Hematopoietic multipotent progenitor cell treated with erythropoietin and hydrocortisone succinate and interleukin-3 and kit ligand, for 8 days (in vitro differentiated cells): ENCODE measurements at regions not wholly inside any gene's neighbourhood (a gene's known extent, or its start where the extent isn't known, plus 50 kb on each side); places are given as distances from the start of the nearest gene placed in this dataset.
"Not testable (repeated sequence)": the region's sequence is repeated elsewhere in the genome, so short reads cannot be mapped to it uniquely, and the experiment has no call there.

Experiments
- DNase-seq: peaks from one replicate; pipeline ENCODE4 v3.0.0-alpha.2; 2015

DNA sequence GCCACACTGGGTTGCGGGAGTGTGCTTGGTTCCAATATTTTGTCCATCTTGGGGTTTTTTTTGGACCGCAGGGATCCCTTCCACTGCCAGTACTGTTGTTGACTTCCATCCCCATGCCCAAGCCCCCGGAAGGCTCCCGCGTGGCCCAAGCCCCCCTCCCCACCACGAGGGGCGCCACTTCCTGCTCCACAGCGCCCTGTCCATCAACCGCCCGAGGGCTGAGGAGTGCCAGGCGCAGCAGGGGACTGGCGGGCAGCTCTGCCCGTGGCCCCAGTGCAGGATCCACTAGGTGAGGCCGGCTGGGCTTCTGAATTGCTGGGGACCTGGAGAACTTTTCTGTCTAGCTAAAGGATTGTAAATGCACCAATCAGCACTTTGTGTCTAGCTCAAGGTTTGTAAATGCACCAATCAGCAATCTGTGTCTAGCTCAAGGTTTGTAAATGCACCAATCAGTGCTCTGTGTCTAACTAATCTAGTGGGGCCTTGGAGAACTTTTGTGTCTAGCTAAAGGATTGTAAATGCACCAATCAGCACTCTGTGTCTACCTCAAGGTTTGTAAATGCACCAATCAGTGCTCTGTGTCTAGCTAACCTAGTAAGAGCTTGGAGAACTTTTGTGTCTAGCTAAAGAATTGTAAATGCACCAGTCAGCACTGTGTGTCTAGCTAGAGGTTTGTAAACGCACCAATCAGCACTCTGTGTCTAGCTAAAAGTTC lies 281.3 kb upstream of the CHAC2 start:
- not testable (repeated sequence) for DNase-seq

DNA sequence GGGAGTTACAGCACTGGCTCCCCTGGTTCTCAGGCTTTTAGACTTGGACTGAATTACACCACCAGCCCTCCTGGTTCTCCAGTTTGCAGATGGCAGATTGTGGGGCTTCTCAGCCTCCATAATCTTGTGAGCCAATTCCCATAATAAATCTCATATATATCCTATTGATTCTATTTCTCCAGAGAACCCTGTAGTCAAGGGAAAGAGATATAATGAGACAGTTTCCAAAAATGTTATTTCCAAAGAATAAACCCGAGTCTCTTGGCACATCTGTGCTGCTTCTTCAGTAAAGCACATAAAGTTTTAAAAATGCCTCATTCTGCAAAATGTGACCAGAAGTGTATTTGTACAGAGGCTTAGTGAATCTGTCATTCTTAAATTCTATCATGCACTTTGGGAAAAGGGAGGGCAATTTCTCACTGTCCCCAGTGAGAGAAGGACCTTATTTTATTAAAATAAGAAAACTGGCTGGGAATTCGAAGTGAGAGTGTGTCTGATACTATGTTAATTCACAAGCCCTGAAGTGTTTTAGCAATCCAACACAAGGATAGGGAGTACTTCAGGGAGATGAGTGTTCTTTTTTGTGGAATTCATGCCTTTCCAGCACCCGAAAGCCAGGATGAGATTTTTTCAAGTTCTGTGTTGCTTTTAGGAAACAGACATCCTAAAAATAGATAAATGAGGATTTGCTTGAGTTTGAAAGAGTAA lies 282.4 kb upstream of the CHAC2 start:
- DNase-seq, result no peak

DNA sequence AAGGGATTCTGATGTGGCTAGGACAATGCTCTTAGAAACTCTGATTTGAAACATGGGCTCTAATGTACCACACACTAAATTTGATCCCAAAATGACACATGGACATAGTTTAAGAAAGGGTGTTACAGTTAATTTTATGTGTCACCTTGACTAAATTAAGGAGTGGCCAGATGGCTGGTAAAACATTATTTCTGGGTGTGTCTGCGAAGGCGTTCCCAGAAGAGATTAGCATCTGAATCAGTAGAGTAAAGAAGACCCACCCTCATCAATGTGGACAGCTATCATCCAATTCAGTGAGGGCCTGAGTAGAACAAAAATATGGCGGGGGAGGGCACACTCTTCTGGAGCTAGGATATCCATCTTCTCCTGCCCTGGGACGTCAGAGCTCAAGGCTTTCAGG lies 283.1 kb upstream of the CHAC2 start:
- no peak for DNase-seq

DNA sequence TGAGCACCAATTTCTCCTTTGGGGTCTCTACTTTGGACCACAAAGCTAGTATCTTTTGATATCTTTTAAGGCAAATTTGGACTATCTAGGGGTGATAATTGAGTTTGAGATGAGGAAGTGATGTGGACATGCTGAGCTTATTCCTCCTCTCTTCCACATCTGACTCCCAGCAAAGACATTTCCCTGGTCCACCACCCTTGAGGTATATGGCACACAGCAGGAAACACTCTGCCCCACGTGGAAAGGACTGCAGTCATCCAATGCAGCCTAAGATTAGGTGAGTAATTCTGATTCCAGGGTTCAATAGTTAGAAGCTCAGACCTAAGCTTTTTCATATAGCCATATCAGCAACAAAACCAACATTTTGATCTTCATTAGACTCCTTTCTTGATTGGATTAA lies 290.1 kb upstream of the CHAC2 start:
- DNase-seq, result no peak

DNA sequence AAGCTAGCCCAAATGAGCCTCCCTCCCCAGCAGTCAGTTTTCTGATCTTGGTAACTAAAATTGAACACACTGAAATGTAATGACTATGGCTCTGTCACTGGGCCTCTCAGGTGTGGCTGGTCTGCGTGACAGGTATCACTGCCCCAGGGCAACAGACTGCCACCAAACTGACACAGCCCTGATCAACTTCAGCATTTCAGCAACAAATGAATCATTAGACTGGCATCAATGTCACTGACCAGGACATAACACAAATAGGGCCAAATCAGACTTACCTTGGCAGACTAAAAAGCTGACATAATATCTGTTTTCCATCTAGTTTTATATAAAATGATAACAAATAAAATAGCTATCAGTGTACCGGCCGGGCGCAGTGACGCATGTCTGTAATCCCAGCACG lies 290.8 kb upstream of the CHAC2 start:
- no peak for DNase-seq

DNA sequence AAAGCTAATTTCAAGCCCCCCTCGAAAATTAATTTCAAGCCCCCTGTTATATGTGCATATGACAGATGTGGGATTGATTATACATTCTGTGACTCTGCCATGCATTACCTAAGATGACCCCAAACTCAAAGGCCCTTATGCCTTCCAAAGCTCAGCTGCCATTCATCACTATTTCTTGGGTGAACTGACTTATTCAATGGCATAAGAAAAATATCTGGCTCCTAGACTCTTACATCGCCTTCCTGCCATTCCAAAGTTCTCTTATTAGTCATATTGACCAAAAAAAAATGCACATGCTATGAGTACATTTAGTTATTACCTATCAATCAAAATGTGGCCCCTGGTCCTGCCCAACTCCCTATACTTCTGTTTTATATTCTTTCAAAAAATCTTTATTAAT lies 291.8 kb upstream of the CHAC2 start:
- no peak for DNase-seq

DNA sequence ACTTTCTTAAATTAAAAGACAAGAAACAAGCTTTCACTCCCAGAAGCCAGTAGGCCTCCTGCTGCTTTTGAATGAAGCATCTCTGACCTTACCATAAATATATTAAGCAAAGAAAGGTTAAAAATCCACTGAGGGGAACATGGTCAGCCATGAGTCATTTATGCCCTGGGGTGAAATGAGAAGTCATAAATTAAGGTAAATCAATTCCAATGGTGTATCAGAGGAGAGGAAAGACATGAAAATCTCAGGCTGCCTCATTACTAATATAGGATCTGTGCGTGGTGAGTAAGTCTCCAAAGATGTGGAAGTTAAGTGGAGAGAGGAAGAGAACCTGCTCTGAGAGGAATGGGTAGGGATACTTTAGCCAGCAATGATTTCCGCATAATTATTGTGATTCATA lies 292.3 kb upstream of the CHAC2 start:
- DNase-seq, result no peak

DNA sequence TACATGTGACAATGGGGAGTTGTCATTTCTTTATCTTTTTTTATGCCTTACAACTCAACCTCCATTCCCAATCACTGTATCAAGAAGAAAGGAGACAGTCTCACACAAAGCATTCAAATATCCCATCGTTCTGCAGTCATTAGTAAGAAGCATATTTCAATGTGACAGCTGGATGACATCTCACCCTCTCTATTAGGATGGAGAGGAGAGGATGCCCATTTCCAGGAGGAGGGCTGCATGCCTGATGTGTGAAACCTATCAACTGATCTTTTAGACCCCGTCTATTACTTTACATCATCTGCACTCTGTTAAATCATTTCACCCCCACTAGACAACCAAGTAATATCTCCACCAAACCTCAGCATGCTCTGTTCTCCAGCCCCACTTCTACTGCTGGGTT lies 292.7 kb upstream of the CHAC2 start:
- DNase-seq, result no peak

DNA sequence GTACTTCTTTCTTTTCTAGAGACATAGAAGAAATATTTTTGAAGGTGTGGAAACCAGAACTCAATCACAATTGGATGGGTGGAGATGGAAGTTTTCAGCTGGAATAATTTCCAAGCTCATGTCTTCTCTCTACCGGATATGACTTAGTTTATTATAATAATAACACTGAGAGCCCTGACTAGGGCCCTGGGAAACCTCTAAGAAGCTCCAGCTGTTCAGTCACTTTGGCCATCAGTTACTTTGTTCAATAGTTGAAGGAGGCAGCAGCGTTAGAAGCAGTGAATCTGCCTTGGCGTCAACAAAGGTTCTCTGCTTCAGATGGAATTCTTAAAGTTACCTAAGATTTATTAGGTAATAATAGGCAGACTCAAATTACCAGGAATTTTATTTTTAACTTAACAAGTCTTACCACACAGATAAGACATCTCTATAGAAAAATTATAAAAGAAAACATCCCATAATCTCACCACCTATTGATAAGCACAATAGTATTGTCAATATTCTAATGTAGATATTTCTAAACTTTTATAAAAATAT lies 293.8 kb upstream of the CHAC2 start:
- no peak for DNase-seq

DNA sequence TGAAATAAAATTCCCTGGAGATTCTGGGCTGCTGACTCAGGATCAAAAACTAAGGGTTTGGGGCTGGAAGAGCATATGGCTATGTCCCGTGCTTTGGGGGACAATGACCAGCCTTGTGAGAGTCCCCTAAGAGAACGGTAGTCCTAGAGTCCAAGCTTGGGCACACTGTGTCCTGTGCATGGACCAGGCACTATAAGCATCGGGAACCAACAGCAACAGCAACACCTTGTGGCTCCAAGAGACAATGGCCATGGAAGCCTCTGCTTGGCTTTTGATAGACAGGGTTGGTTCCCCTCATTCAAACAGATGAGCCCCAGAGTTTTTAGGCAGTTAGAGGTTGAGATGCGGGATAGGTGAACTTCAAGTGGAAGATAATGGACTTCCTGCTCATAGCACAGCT lies 294.4 kb upstream of the CHAC2 start:
- DNase-seq, result no peak

DNA sequence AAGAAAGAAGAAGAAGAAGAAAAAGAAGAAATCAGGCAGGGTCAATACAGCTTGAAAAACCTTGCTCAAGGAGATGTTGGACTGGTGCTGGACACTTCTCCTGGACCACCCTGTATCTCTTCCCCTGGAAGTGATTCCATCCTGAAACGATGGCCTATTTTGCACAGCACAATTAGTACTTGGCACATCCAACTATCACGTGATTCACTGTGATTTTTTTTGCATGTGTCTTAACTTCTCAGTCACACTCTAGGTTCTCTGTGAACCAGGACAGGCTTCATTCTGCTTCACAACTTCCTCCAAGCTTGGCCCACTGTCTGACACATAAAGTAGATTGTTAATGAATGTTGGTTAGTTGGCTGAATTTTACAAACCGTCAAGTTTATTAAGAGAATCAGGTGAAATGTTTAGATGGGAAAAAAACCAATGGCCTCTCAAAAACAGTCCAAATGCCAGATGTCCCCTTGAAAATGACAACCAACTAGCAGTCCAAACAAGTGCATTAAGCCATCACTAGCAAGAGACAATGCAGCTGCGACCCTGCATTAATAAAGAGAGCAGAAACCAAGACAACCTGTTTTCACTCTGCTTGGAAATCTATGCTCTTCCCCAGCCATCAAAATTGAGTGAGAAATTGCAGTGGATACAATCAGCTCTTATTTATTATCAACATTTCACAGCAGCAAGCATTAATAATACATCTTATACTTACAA lies 300.0 kb upstream of the CHAC2 start:
- DNase-seq, result no peak

DNA sequence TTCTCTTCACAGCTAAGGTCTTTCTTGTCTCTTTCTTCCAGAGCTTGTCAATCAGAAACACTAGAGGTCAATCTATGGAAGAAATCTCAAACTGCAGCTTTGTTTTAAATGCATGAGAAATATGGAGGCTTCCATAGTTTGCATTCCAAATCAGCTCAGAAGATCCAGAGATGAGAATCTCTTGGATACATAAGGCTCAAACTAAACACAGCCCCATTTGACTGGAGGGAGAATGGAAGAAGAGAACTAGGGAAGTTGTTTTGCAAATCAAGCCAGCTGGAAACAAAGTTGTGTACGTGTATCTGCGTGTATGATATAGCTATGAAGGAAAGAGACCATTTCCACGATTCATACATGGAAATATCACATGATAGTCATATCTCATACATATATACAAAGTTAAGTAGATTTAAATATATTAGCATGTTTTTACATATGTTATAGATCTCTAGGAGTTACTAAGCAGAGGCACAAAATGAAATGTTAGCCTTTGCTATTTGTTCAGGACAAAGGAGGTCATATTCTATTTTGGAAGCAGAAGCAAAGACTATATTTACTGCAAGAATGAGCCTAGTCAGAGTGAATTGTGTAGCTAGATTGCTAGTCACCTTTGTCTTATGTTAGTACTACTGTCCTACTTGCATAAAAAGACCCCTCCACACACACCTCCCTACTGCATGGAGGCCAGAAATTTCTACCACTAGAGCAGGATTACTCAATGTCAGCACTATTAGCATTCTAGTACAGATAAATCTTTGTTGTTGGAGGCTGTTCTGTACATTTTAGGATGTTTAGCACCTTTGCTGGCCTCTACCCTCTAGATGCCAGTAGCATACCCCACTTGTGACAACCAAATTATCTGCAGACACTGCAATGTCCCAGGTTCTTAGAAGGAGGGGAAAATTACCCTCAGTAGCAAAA lies 303.5 kb upstream of the CHAC2 start:
- DNase-seq, result no peak

DNA sequence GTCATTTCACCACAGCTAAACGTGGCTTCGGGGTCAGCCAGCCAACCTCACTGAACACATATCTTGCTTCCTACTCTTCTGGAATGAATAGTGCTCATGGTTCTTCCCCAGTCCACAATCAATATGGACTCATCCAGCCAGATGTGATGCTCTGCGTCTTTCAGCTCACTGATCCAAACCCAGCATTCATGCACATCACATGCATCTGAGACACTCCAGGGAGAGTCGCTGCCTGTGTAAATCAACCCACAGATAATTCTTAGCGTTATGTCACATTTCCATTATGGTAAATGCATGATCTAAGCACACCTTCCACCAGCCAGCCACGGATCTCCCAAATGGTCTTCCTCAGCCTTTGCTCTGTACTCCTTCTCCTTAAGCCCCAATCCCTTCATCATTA lies 306.7 kb upstream of the CHAC2 start:
- DNase-seq, result no peak

DNA sequence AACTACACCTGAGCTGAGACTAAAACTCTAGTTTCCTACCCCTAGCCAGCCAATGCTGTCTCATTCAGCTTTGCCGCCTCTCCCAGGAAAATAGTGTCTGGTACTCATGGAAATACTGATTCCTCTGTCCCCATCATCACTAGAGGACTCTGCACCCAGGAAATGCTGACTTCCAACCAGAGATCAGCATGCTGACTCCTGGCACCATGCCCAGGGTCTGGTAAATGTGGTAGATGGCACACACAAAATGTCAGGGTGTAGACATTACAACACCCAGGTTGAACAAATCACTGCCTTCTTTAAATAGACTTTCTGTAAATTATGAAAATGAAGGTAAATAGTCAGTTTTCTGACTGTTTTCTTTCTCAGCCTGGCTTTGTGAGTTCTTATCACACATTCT lies 307.3 kb upstream of the CHAC2 start:
- DNase-seq, result no peak

DNA sequence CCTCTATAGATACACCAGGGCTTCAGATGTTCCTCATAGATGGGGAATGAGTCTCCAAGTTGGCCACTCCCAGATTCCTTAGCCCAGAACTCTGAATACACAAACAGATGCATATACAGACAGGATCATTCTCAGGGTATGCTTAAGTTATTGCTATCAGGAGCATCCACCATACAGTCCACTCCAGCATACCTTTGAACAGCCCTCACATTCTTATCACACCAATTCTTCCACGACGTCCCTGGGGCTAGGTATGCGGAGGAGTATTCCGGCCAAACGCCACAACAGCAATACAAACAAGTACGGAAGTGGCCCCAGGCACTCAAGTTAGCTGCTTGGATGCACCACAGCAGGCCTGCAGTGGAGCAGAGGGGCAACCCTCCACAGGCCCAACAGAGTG lies 312.5 kb upstream of the CHAC2 start:
- DNase-seq, result no peak

DNA sequence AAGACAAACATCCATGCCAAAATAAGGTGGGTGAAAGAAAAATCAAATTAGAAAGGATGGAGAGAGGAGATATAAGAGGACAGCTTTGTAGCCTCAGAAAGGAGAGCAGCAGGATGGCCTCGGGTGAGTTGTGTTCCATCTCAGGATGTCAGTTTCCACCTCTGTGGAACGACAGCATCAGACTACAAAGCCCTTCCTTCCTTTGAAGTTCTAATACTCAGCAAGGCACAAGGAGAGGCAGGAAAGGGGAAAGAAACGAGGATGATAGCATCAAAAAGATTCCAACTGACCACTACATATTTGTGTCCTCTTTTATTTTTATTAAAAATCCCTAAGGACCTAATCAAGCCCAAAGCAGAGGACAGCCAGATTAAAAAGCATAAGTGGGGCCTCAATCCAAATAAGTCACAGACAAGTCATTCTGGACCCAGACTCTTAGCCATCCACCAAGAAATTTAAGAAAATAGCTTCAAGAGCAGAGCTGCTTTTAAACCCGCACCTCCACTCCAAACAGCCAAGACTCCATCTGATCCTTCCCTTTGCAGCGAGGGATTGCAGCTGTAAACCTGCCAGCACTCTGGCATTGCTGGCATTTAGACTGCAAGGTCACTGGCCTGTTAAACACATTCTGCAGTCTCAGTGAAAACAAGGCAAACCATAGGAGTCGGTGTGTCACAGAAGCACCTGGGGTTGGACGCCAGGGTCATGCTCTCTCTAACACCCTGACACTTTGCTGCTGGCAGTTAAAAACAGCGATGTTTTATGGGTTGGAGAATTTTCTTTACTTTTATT lies 314.5 kb upstream of the CHAC2 start:
- no peak for DNase-seq

DNA sequence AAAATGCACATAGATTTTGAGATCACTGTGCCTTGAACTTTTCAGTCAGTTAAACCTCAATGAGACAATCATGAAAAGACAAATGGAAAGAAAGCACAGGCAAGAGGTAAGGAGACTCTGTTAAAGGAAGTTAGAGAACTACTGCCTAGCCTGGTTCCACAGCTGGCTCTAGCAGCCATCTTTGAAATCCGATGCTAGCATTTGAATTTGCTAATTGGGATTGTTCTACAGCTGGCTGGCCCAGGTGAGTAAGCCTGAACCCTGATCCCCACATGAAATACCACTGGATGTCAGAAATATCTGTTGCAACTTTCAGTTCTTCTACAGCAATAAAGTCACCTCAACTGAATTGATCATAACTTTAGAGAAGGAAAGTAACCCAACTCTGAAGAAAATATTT lies 315.2 kb upstream of the CHAC2 start:
- DNase-seq, result no peak

DNA sequence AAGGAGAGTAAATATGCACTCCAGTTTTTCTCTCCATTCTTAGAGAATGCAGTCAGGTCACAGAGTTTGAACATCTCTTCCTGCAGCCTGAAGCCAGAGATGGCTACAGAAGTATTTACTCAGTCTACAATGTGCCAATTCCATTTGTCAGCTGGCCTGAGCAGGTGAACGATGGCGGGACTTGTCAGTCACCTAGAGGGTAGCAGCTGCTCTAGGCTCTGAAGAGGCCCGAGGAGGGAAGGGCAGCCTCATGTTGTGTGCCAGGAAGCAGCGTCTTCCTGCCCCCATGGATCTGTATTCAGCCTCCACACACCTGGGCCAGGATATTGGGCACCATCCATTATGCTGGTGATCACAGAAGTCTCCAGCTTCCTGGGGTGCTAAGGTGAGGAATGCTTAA lies 316.7 kb upstream of the CHAC2 start:
- DNase-seq, result no peak

DNA sequence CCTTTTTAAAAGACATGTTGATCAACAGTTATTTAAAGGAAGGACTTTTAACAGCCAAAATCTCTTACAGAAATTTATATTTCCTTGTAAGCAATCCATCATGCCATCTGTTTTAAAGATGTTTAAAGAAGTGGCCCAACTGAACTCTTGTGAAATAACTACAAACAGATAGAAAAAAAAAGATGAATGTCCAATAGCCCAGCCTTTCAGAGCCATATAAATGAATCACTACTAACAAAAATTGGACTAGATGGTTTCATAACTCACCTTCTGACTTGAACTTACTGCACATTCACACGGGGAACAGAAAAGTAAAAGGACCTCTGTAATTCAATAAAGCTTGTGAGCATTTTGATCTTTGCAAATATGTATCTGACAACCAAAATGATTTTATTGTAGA lies 319.0 kb upstream of the CHAC2 start:
- no peak for DNase-seq

DNA sequence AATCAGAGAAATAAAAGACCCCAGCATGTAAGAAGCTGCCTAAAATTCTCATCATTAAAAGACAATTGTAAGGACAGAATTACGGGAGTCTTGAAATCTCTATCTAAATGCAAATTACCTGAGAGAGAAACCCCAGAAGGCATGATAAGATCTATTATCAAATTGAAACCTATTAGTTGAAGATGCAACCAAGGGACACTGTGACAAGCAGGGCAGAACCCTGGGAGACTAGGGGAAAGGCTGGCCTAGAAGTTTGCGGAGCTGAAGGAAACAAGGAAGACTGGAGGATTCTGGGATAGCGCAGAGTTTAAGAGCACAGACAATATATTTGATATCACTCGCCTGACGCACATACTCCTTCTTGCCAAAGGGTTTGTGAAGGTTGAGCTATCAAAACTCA lies 319.5 kb upstream of the CHAC2 start:
- no peak for DNase-seq

DNA sequence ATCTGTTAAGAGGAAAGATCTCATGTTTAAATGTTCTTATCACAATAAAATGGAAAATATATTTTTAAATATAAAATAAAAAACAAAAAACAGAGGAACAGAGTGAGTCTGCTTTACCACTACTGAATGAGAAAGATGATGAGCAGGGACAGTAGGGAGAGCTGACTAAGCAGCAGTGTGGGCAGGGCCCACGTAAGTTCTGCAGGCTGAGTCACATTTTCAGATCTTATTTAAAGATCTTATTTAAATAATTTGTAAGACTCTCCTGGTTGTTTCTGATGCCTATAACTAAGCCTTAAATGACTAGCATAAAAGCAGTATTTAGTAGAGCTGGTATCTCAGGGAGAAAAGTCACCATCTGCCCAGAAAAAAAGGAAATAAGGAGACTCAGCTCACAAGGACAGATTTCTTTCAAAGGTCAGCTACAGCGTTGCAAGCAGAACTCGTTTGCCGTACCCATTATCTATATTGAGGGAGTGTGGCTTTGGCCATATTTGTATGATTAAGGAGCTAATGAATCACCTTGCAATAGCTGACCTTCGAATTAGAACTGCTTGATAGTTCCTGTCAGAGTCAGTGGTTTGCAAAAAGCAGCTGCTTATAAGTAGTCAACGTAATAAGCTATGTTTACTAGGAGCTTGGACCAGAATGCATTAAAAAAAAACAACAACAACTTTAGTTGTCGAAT lies 322.1 kb upstream of the CHAC2 start:
- DNase-seq, result no peak
